IMR-90 (cell line): ENCODE measurements at regions not wholly inside any gene's neighbourhood (a gene's known extent, or its start where the extent isn't known, plus 50 kb on each side); places are given as distances from the start of the nearest gene placed in this dataset.

ENCODE experiments used
- ATAC-seq: fragments of 200-7000 bp; cut with Tn5 transposase; 2 replicates; pipeline ENCODE4 v1.9.1; 2020; ENCODE audit warnings: low read depth, mild to moderate bottlenecking, moderate library complexity
- BruUV-seq: library from RNA; stranded (reverse); fragments of 400-500 nt; replicated peaks from 2 replicates; lab custom pipeline; 2021; lab: Mats Ljungman, UMichigan
- CTCF ChIA-PET: fragments of 300-600 bp; formaldehyde crosslinking; extraction: SDS; loops from one replicate; lab custom pipeline; 2021; ENCODE audit warnings: antibody characterized with exemption; lab: Yijun Ruan, JAX
- POLR2A ChIA-PET: fragments of 300-600 bp; sonication (Branson Sonifier 250); formaldehyde crosslinking; loops from one replicate; lab custom pipeline; 2022; ENCODE audit warnings: antibody characterized with exemption; ENCODE audit not compliant: unreplicated experiment; lab: Charles Lee
- DNase-seq: peaks from one replicate; pipeline ENCODE4 v3.0.0; 2013
- H2AFZ ChIP-seq: replicated peaks from 2 replicates; pipeline ENCODE3; 2013; ENCODE audit warnings: low read length, mild to moderate bottlenecking; ENCODE audit not compliant: poor library complexity
- H2AK5ac ChIP-seq: 2 replicates; pipeline ENCODE4 v1.6.1; 2013; ENCODE audit warnings: low read depth, low read length, inconsistent platforms
- H2AK9ac ChIP-seq: replicated peaks from 2 replicates; pipeline ENCODE3; 2013; ENCODE audit warnings: mild to moderate bottlenecking, low read depth, low read length, moderate library complexity; ENCODE audit not compliant: poor library complexity
- H2BK120ac ChIP-seq: 2 replicates; pipeline ENCODE4 v1.6.1; 2013; ENCODE audit warnings: low read depth, low read length, inconsistent platforms
- H2BK15ac ChIP-seq: 3 replicates; pipeline ENCODE4 v1.6.1; 2013; ENCODE audit warnings: low read depth, low read length, inconsistent platforms
- H2BK20ac ChIP-seq: 2 replicates; pipeline ENCODE4 v1.6.1; 2013; ENCODE audit warnings: low read depth, mild to moderate bottlenecking, inconsistent platforms, low read length, moderate library complexity
- H2BK5ac ChIP-seq: 2 replicates; pipeline ENCODE4 v1.6.1; 2013; ENCODE audit warnings: mild to moderate bottlenecking, low read depth, low read length, inconsistent platforms; ENCODE audit not compliant: poor library complexity, severe bottlenecking
- H3K14ac ChIP-seq: replicated peaks from 2 replicates; pipeline ENCODE4 v1.6.1; 2013; ENCODE audit warnings: low read depth, low read length, inconsistent platforms
- H3K18ac ChIP-seq: 2 replicates; pipeline ENCODE4 v1.6.1; 2013; ENCODE audit warnings: low read depth, low read length, control low read depth
- H3K23ac ChIP-seq: 2 replicates; pipeline ENCODE4 v1.6.1; 2013; ENCODE audit warnings: low read depth, low read length, inconsistent platforms
- H3K27ac ChIP-seq: 2 replicates; pipeline ENCODE4 v1.5.1; 2013; ENCODE audit warnings: mild to moderate bottlenecking, control low read depth, low read length; ENCODE audit not compliant: insufficient read depth
- H3K27me3 ChIP-seq: 2 replicates; pipeline ENCODE4 v1.6.1; 2013; ENCODE audit warnings: low read length; ENCODE audit not compliant: control insufficient read depth, insufficient read depth
- H3K36me3 ChIP-seq: 2 replicates; pipeline ENCODE4 v1.6.1; 2013; ENCODE audit warnings: low read length, mixed read lengths; ENCODE audit not compliant: control insufficient read depth, insufficient read depth
- H3K4ac ChIP-seq: 2 replicates; pipeline ENCODE4 v1.6.1; 2013; ENCODE audit warnings: low read depth, low read length, inconsistent platforms
- H3K4me1 ChIP-seq: 2 replicates; pipeline ENCODE4 v1.6.1; 2013; ENCODE audit warnings: low read length, mixed read lengths; ENCODE audit not compliant: control insufficient read depth, insufficient read depth
- H3K4me2 ChIP-seq: 2 replicates; pipeline ENCODE4 v1.6.1; 2013; ENCODE audit warnings: low read depth, mild to moderate bottlenecking, control low read depth, low read length, moderate library complexity
- H3K4me3 ChIP-seq: 2 replicates; pipeline ENCODE4 v1.5.1; 2013; ENCODE audit warnings: low read depth, mild to moderate bottlenecking, control low read depth, low read length, moderate library complexity; ENCODE audit not compliant: insufficient read depth
- H3K56ac ChIP-seq: 2 replicates; pipeline ENCODE4 v1.6.1; 2013; ENCODE audit warnings: low read length, inconsistent platforms; ENCODE audit not compliant: insufficient read depth; ENCODE audit errors: extremely low read depth
- H3K79me1 ChIP-seq, 2 experiments: 2 replicates each; pipeline ENCODE4 v1.6.1; 2013; ENCODE audit warnings: low read length in 2 of 2, inconsistent platforms in 1 of 2, low read depth in 1 of 2
- H3K9ac ChIP-seq: 2 replicates; pipeline ENCODE4 v1.6.1; 2013; ENCODE audit warnings: low read depth, low read length, control low read depth
- H3K9me1 ChIP-seq: 2 replicates; pipeline ENCODE4 v1.6.1; 2013; ENCODE audit warnings: low read length, inconsistent platforms; ENCODE audit not compliant: insufficient read depth
- H3K9me3 ChIP-seq: 2 replicates; pipeline ENCODE4 v1.6.1; 2013; ENCODE audit warnings: low read length; ENCODE audit not compliant: control insufficient read depth, insufficient read depth
- H4K20me1 ChIP-seq: 2 replicates; pipeline ENCODE4 v1.6.1; 2013; ENCODE audit warnings: low read length, inconsistent platforms; ENCODE audit not compliant: insufficient read depth
- H4K5ac ChIP-seq: 2 replicates; pipeline ENCODE4 v1.6.1; 2013; ENCODE audit warnings: mild to moderate bottlenecking, low read depth, low read length, control low read depth
- H4K8ac ChIP-seq, 2 experiments: 2 replicates each; pipeline ENCODE4 v1.6.1; 2013; ENCODE audit warnings: low read depth in 2 of 2, low read length in 2 of 2, control low read depth in 1 of 2, inconsistent platforms in 1 of 2
- H4K91ac ChIP-seq: 2 replicates; pipeline ENCODE4 v1.6.1; 2013; ENCODE audit warnings: low read depth, low read length, inconsistent platforms; ENCODE audit not compliant: insufficient read depth
- CEBPB ChIP-seq: IDR thresholded peaks from 2 replicates; pipeline ENCODE4 v1.6.1; 2012; ENCODE audit warnings: low read depth, low read length, improper control_type of control experiment
- CTCF ChIP-seq: conservative IDR thresholded peaks from 2 replicates; pipeline ENCODE4 v1.5.1; 2012; ENCODE audit warnings: mild to moderate bottlenecking, low read depth, low read length, improper control_type of control experiment
- MAFK ChIP-seq: IDR thresholded peaks from 2 replicates; pipeline ENCODE4 v1.6.1; 2012; ENCODE audit warnings: low read depth, low read length, improper control_type of control experiment
- RAD21 ChIP-seq: IDR thresholded peaks from 2 replicates; pipeline ENCODE4 v1.6.1; 2012; ENCODE audit warnings: low read length, improper control_type of control experiment
- WGBS, 2 experiments: methylation state at CpG; one replicate each; pipeline versions ENCODE4 v1.1.5 to v1.1.7; 2013; ENCODE audit warnings: missing lambda C conversion rate in 2 of 2; ENCODE audit not compliant: insufficient read length in 1 of 2; ENCODE audit errors: extremely low coverage in 2 of 2; 5-methylcytosine and 5-hydroxymethylcytosine counted together
- dilution Hi-C: fragments of 300-500 bp; cut with HindIII; formaldehyde crosslinking; loops from one replicate; pipeline ENCODE4 v1.14.3; 2018; ENCODE audit warnings: low sequenced_read_pairs; ENCODE audit not compliant: unreplicated experiment
- in situ Hi-C: fragments of 300-500 bp; cut with MboI; formaldehyde crosslinking; loops from 3 replicates; pipeline ENCODE4 v1.14.3; 2019; ENCODE audit warnings: low sequenced_read_pairs, inconsistent platforms, mixed read lengths
- intact Hi-C: fragments of 100-400 bp; cut with micrococcal nuclease; formaldehyde crosslinking; loops from 2 replicates; pipeline ENCODE4 v1.10.0; 2022

GRCh38 chr19:29019403-29019802 lies 193.5 kb downstream of the UQCRFS1 start:
- H3K14ac ChIP-seq: no peak overlapping the region
- in situ Hi-C loops: no loop called here
- intact Hi-C loops: no loop called here
- H4K91ac ChIP-seq: no peak overlapping the region
- 71% methylated on average over 6 of the region's 14 CpGs; no CpG with 5 or more reads in 1 of the 2 experiments for WGBS, 2 experiments
- no peaks in the 10 kb centered on the region for H4K20me1 ChIP-seq
- H2AK5ac ChIP-seq: no peak overlapping the region
- H4K8ac ChIP-seq: no peak overlapping the region
- no peak overlapping the region for H2BK120ac ChIP-seq
- POLR2A ChIA-PET: no interaction called here
- H3K4me1 ChIP-seq: no peaks in the 10 kb centered on the region
- no peaks in the 10 kb centered on the region for H3K9me1 ChIP-seq
- H3K79me1 ChIP-seq: no peaks in the 10 kb centered on the region
- no peak overlapping the region for H3K4ac ChIP-seq
- no peak overlapping the region for H3K56ac ChIP-seq
- dilution Hi-C loops: no loop called here
- H2BK5ac ChIP-seq: no peak overlapping the region
- no peak overlapping the region for H2AK9ac ChIP-seq
- ATAC-seq: no peak
- no peak overlapping the region for H3K23ac ChIP-seq
- H3K27ac ChIP-seq: no peak overlapping the region
- no peak for DNase-seq
- CTCF ChIA-PET: no interaction called here
- no peak overlapping the region for H4K5ac ChIP-seq
- no peak overlapping the region for H2BK15ac ChIP-seq
- no peak overlapping the region for H3K4me2 ChIP-seq
- TF ChIP-seq CEBPB (no peak), RAD21 (no peak), CTCF (no peak), MAFK (no peak)
- H2BK20ac ChIP-seq: no peak overlapping the region
- BruUV-seq: no TSS peak
- no peak overlapping the region for H3K9ac ChIP-seq
- no peak overlapping the region for H2AFZ ChIP-seq
- no peak overlapping the region for H3K4me3 ChIP-seq
- H3K18ac ChIP-seq: no peak overlapping the region
- no peaks in the 10 kb centered on the region for H3K36me3 ChIP-seq
- no peaks in the 10 kb centered on the region; the same call in 1 of the 2 replicates for H3K27me3 ChIP-seq
- H3K9me3 ChIP-seq: 0 out of 2 replicates have a peak, but pooled peaks cover 2% of the 10 kb centered on the region
